Suprapubic skin (tissue), 4 donors: ENCODE measurements at regions not wholly inside any gene's neighbourhood (a gene's known extent, or its start where the extent isn't known, plus 50 kb on each side); places are given as distances from the start of the nearest gene placed in this dataset.

Source experiments
- DNase-seq, 2 donors: peaks; one replicate each; pipeline ENCODE4 v3.0.0-alpha.2; 2019; ENCODE audit warnings: low spot score in 2 of 2
- H3K27ac ChIP-seq: fragments of 200-600 bp; sonication (generic); one replicate; pipeline ENCODE4 v1.5.1; 2019
- H3K27me3 ChIP-seq: fragments of 200-600 bp; sonication (generic); one replicate; pipeline ENCODE4 v1.5.1; 2019
- H3K36me3 ChIP-seq: fragments of 200-600 bp; sonication (generic); one replicate; pipeline ENCODE4 v1.5.1; 2019
- H3K4me1 ChIP-seq: fragments of 200-600 bp; sonication (generic); one replicate; pipeline ENCODE4 v1.5.1; 2019
- H3K4me3 ChIP-seq: fragments of 200-600 bp; sonication (generic); one replicate; pipeline ENCODE4 v1.5.1; 2019; ENCODE audit warnings: mild to moderate bottlenecking
- H3K9me3 ChIP-seq: fragments of 200-600 bp; sonication (generic); one replicate; pipeline ENCODE4 v1.5.1; 2019
- CTCF ChIP-seq, 2 donors: fragments of 200-600 bp in 1 of 2; fragments of 450-650 bp in 1 of 2; sonication (generic) in 1 of 2; IDR thresholded peaks; one replicate each; pipeline ENCODE4 v1.5.1; 2016 to 2019; ENCODE audit warnings: antibody characterized with exemption in 2 of 2, mild to moderate bottlenecking in 1 of 2, moderate library complexity in 1 of 2
- EP300 ChIP-seq: sonication (generic); formaldehyde crosslinking; IDR thresholded peaks from one replicate; pipeline ENCODE4 v1.6.1; 2017; ENCODE audit warnings: antibody characterized with exemption
- POLR2A ChIP-seq, 2 donors: fragments of 450-650 bp; IDR thresholded peaks; one replicate each; pipeline ENCODE4 v1.6.1; 2017; ENCODE audit warnings: antibody characterized with exemption in 2 of 2, mild to moderate bottlenecking in 2 of 2, moderate library complexity in 2 of 2
- POLR2AphosphoS5 ChIP-seq, 3 donors: sonication (generic); formaldehyde crosslinking; IDR thresholded peaks; one replicate each; pipeline ENCODE4 v1.6.1; 2017; ENCODE audit warnings: antibody characterized with exemption in 3 of 3
- WGBS: methylation state at CpG from one replicate; pipeline ENCODE4 v1.1.5; 2018; 5-methylcytosine and 5-hydroxymethylcytosine counted together

GRCh38 chr5:38013107-38013506 is 173.3 kb upstream of the GDNF start:
- H3K36me3 ChIP-seq, result no peaks in the 10 kb centered on the region
- no peak for TF ChIP-seq POLR2AphosphoS5 (IDR thresholded peaks at IDR 0.05)
- TF ChIP-seq POLR2A (IDR thresholded peaks at IDR 0.05), result no peak
- TF ChIP-seq EP300, result no peak
- no peak for TF ChIP-seq CTCF (IDR thresholded peaks at IDR 0.05)

GRCh38 chr5:38011668-38012188 is 171.9 kb upstream of the GDNF start:
- H3K9me3 ChIP-seq, result no peaks in the 10 kb centered on the region
- WGBS, result 52% methylated on average over 3 of the region's 3 CpGs
- no peaks in the 10 kb centered on the region for H3K36me3 ChIP-seq
- no peak overlapping the region for H3K27ac ChIP-seq
- H3K4me3 ChIP-seq, result no peak overlapping the region
- H3K4me1 ChIP-seq, result no peaks in the 10 kb centered on the region
- no peak for DNase-seq
- H3K27me3 ChIP-seq, result no peaks in the 10 kb centered on the region
- TF ChIP-seq CTCF (IDR thresholded peaks at IDR 0.05) (no peak), POLR2AphosphoS5 (IDR thresholded peaks at IDR 0.05) (no peak), EP300 (no peak), POLR2A (IDR thresholded peaks at IDR 0.05) (no peak)

More at GRCh38 chr5:38013107-38013506, 173.3 kb upstream of the GDNF start:
- H3K27ac ChIP-seq, result no peak overlapping the region
- H3K9me3 ChIP-seq, result no peaks in the 10 kb centered on the region
- H3K4me3 ChIP-seq, result no peak overlapping the region
- 79% methylated on average over 3 of the region's 3 CpGs for WGBS
- no peaks in the 10 kb centered on the region for H3K4me1 ChIP-seq
- no peak for DNase-seq
- no peaks in the 10 kb centered on the region for H3K27me3 ChIP-seq

GRCh38 chr5:38009749-38010358 is 170.0 kb upstream of the GDNF start:
- Histone ChIP-seq H3K9me3 (no peaks in the 10 kb centered on the region), H3K4me3 (no peak overlapping the region), H3K27ac (no peak overlapping the region), H3K4me1 (no peaks in the 10 kb centered on the region), H3K27me3 (no peaks in the 10 kb centered on the region), H3K36me3 (no peaks in the 10 kb centered on the region)
- DNase-seq, result no peak
- TF ChIP-seq CTCF (IDR thresholded peaks at IDR 0.05), result no peak
- no peak for TF ChIP-seq POLR2AphosphoS5 (IDR thresholded peaks at IDR 0.05)
- TF ChIP-seq POLR2A (IDR thresholded peaks at IDR 0.05), result no peak
- TF ChIP-seq EP300, result no peak
- WGBS, result 88% methylated on average over 2 of the region's 2 CpGs

DNA sequence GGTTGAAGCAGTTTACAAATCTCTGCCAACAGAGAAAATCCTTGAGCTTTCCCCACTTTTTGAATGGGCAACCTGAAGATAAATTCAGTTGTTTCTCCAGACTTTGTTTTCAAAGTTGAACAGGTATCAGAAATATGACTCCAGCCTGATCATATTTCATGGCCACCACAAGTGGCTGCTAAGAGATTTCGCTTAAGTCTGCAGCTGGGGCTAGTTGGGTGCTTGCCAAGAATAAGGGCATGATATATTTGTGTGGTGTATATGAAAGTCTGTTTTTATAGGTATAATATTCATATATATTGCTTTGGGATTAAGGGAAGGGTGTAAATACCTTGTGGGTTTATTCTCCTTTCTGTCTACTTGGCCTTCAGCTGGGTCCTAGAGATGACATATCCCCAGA is 168.4 kb upstream of the GDNF start:
- WGBS, result 77% methylated on average over 1 of the region's 1 CpG
- TF ChIP-seq CTCF (IDR thresholded peaks at IDR 0.05), result no peak
- TF ChIP-seq EP300, result no peak
- TF ChIP-seq POLR2A (IDR thresholded peaks at IDR 0.05), result no peak
- no peak for TF ChIP-seq POLR2AphosphoS5 (IDR thresholded peaks at IDR 0.05)

GRCh38 chr5:37999593-37999992 is 159.8 kb upstream of the GDNF start:
- H3K36me3 ChIP-seq, result no peaks in the 10 kb centered on the region
- H3K9me3 ChIP-seq, result no peaks in the 10 kb centered on the region
- no peak overlapping the region for H3K4me3 ChIP-seq
- no peaks in the 10 kb centered on the region for H3K4me1 ChIP-seq
- no peak for DNase-seq
- H3K27ac ChIP-seq, result no peak overlapping the region
- TF ChIP-seq EP300 (no peak), POLR2AphosphoS5 (IDR thresholded peaks at IDR 0.05) (no peak), CTCF (IDR thresholded peaks at IDR 0.05) (no peak), POLR2A (IDR thresholded peaks at IDR 0.05) (no peak)
- H3K27me3 ChIP-seq, result no peaks in the 10 kb centered on the region
- WGBS, result 90% methylated on average over 1 of the region's 1 CpG

More for the DNA sequence above, 168.4 kb upstream of the GDNF start:
- H3K4me1 ChIP-seq, result no peaks in the 10 kb centered on the region
- no peaks in the 10 kb centered on the region for H3K27me3 ChIP-seq
- no peaks in the 10 kb centered on the region for H3K9me3 ChIP-seq
- H3K36me3 ChIP-seq, result no peaks in the 10 kb centered on the region
- no peak for DNase-seq
- no peak overlapping the region for H3K4me3 ChIP-seq
- H3K27ac ChIP-seq, result no peak overlapping the region
